Transverse colon (tissue), 4 donors: ENCODE measurements at regions not wholly inside any gene's neighbourhood (a gene's known extent, or its start where the extent isn't known, plus 50 kb on each side); places are given as distances from the start of the nearest gene placed in this dataset.

Experiments used
- DNase-seq: peaks from one replicate; pipeline ENCODE4 v3.0.0-alpha.2; 2019
- H3K27ac ChIP-seq, 4 donors: fragments of 200-600 bp; sonication (generic); 2 replicates each; pipeline ENCODE4 v1.5.1; 2016 to 2018; ENCODE audit warnings: inconsistent platforms in 4 of 4
- H3K27me3 ChIP-seq: fragments of 200-600 bp; sonication (generic); 2 replicates; pipeline ENCODE4 v1.5.1; 2017; ENCODE audit warnings: inconsistent platforms
- H3K36me3 ChIP-seq, 4 donors: fragments of 200-600 bp; sonication (generic); 2 replicates each; pipeline ENCODE4 v1.5.1; 2017 to 2019; ENCODE audit warnings: inconsistent platforms in 4 of 4
- H3K4me1 ChIP-seq, 4 donors: fragments of 200-600 bp; sonication (generic); 2 replicates each; pipeline ENCODE4 v1.5.1; 2017 to 2020; ENCODE audit warnings: inconsistent platforms in 4 of 4
- H3K4me3 ChIP-seq, 4 donors: fragments of 200-600 bp; sonication (generic); 1 replicate in 1 of 4; 2 replicates in 3 of 4; pipeline versions ENCODE4 v1.5.1 to v1.6.1; 2017 to 2019; ENCODE audit warnings: inconsistent platforms in 4 of 4
- H3K9me3 ChIP-seq, 2 donors: fragments of 200-600 bp; sonication (generic); 2 replicates each; pipeline ENCODE4 v1.5.1; 2017 to 2019; ENCODE audit warnings: inconsistent platforms in 2 of 2
- EP300 ChIP-seq: sonication (generic); formaldehyde crosslinking; IDR thresholded peaks from one replicate; pipeline ENCODE4 v1.6.1; 2017; ENCODE audit warnings: antibody characterized with exemption, low read depth
- POLR2A ChIP-seq: fragments of 450-650 bp; IDR thresholded peaks from one replicate; pipeline ENCODE4 v1.6.1; 2016; ENCODE audit warnings: antibody characterized with exemption, mild to moderate bottlenecking, moderate library complexity
- POLR2AphosphoS5 ChIP-seq, 3 donors: sonication (generic); formaldehyde crosslinking; IDR thresholded peaks; one replicate each; pipeline ENCODE4 v1.6.1; 2016; ENCODE audit warnings: antibody characterized with exemption in 3 of 3
- WGBS, 2 donors: methylation state at CpG; one replicate each; pipeline ENCODE4 v1.1.5; 2018; ENCODE audit warnings: low coverage in 1 of 2; 5-methylcytosine and 5-hydroxymethylcytosine counted together
- in situ Hi-C, 4 donors: fragments of 200-750 bp; cut with MboI; loops; one replicate each; pipeline versions ENCODE4 v1.15.0 to v1.15.1; 2017; ENCODE audit warnings: low sequenced_read_pairs in 3 of 4, low pct_ligation_motif_present in 1 of 4, low pct_unique_long_range_greater_than_20kb in 1 of 4
- intact Hi-C: fragments of 100-400 bp; cut with DNase I; formaldehyde crosslinking; loops from one replicate; pipeline ENCODE4 v1.15.1; 2023; ENCODE audit warnings: low total_unique reads
- TF ChIP-seq, protein P1 (sequence below), 5 experiments: fragments of 200-600 bp in 3 of 5; fragments of 450-650 bp in 2 of 5; sonication (generic) in 3 of 5; IDR thresholded peaks; 1 replicate in 2 of 5; 2 replicates in 3 of 5; pipeline ENCODE4 v1.5.1; 2016 to 2017; ENCODE audit warnings: antibody characterized with exemption in 5 of 5, inconsistent platforms in 3 of 5, mild to moderate bottlenecking in 2 of 5, moderate library complexity in 1 of 5

DNA sequence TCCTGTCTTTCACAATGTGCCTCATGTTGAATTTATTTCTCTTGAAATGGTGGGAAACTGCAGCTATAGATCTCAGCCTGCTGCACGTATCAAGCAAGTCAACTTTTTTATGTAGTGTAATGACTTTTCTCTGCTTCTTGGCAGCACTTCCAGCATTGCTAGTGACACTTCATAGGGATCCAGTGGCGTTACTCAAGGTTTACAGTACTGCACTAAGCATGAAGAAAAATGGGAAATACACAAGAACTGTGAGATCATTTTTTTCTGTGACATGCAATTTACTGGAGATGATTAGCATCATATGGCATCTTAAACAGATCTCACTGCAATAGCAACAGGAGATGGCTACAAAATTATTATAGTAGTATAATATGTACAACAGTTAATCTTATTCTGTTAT is 90.9 kb downstream of the POLR1F start:
- no peaks in the 10 kb centered on the region for H3K27me3 ChIP-seq
- H3K4me3 ChIP-seq = no peak overlapping the region
- H3K36me3 ChIP-seq = no peaks in the 10 kb centered on the region
- no peak overlapping the region for H3K27ac ChIP-seq
- no peaks in the 10 kb centered on the region for H3K4me1 ChIP-seq
- TF ChIP-seq POLR2A = no peak
- no peak for TF ChIP-seq POLR2AphosphoS5 (IDR thresholded peaks at IDR 0.05)
- TF ChIP-seq, protein P1, sequence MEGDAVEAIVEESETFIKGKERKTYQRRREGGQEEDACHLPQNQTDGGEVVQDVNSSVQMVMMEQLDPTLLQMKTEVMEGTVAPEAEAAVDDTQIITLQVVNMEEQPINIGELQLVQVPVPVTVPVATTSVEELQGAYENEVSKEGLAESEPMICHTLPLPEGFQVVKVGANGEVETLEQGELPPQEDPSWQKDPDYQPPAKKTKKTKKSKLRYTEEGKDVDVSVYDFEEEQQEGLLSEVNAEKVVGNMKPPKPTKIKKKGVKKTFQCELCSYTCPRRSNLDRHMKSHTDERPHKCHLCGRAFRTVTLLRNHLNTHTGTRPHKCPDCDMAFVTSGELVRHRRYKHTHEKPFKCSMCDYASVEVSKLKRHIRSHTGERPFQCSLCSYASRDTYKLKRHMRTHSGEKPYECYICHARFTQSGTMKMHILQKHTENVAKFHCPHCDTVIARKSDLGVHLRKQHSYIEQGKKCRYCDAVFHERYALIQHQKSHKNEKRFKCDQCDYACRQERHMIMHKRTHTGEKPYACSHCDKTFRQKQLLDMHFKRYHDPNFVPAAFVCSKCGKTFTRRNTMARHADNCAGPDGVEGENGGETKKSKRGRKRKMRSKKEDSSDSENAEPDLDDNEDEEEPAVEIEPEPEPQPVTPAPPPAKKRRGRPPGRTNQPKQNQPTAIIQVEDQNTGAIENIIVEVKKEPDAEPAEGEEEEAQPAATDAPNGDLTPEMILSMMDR (IDR thresholded peaks at IDR 0.05) = no peak
- no peak for TF ChIP-seq EP300
- H3K9me3 ChIP-seq = no peaks in the 10 kb centered on the region
- intact Hi-C loops = no loop called here
- no peak for DNase-seq
- in situ Hi-C loops = no loop called here
- WGBS, 2 donors = 41 to 43% methylated on average over 1 to 2 of the region's 2 CpGs

GRCh38 chr7:19610194-19610943 is 98.5 kb downstream of the POLR1F start:
- Histone ChIP-seq H3K4me3 (no peak overlapping the region), H3K4me1 (no peaks in the 10 kb centered on the region), H3K36me3 (no peaks in the 10 kb centered on the region), H3K9me3 (peaks cover 0 to 5% of the 10 kb centered on the region in 2 donors), H3K27me3 (no peaks in the 10 kb centered on the region), H3K27ac (no peak overlapping the region)
- TF ChIP-seq, protein P1 (IDR thresholded peaks at IDR 0.05) = no peak
- TF ChIP-seq POLR2A = no peak
- no peak for TF ChIP-seq POLR2AphosphoS5 (IDR thresholded peaks at IDR 0.05)
- no peak for TF ChIP-seq EP300
- in situ Hi-C loops (no loop called here), intact Hi-C loops (no loop called here)
- DNase-seq = no peak

GRCh38 chr7:19589446-19589845 is 119.4 kb downstream of the POLR1F start:
- DNase-seq = no peak
- no peaks in the 10 kb centered on the region for H3K36me3 ChIP-seq
- WGBS, 2 donors = 83 to 85% methylated on average over 3 of the region's 3 CpGs
- H3K27ac ChIP-seq = no peak overlapping the region
- H3K9me3 ChIP-seq = peaks cover 0 to 4% of the 10 kb centered on the region in 2 donors
- in situ Hi-C loops (no loop called here), intact Hi-C loops (no loop called here)
- H3K4me3 ChIP-seq = no peak overlapping the region
- TF ChIP-seq EP300 (no peak), POLR2AphosphoS5 (IDR thresholded peaks at IDR 0.05) (no peak), POLR2A (no peak)
- TF ChIP-seq, protein P1 (IDR thresholded peaks at IDR 0.05) = no peak
- no peaks in the 10 kb centered on the region for H3K27me3 ChIP-seq
- H3K4me1 ChIP-seq = no peaks in the 10 kb centered on the region

DNA sequence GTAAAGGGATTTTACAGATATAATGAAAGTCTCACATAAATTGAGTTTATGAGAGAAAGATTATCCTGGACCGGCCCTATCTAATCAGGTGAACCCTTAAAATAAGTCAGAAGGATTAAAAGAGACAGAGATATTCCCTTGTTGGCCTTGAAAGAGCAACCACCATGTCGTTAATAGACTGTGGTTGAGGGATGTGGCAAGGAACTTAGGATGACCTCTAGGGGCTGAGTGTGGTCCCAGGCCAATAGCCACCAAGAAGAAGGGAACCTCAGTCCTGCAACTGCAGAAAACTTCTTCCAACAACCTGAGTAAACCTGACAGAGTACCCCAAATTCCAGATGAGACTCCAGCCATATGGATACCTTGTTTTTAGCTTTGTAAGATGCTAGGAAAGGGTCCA is 121.5 kb downstream of the POLR1F start:
- no peaks in the 10 kb centered on the region for H3K36me3 ChIP-seq
- no peaks in the 10 kb centered on the region for H3K9me3 ChIP-seq
- TF ChIP-seq POLR2AphosphoS5 (IDR thresholded peaks at IDR 0.05) = no peak
- TF ChIP-seq, protein P1 (IDR thresholded peaks at IDR 0.05) = no peak
- in situ Hi-C loops = no loop called here
- WGBS, 2 donors = 28 to 49% methylated on average over 2 of the region's 2 CpGs
- no peak overlapping the region for H3K4me3 ChIP-seq
- no peak for DNase-seq
- no peaks in the 10 kb centered on the region for H3K27me3 ChIP-seq
- intact Hi-C loops = no loop called here
- H3K4me1 ChIP-seq = no peaks in the 10 kb centered on the region
- no peak overlapping the region for H3K27ac ChIP-seq
